C4-2B (cell line): ENCODE measurements at regions not wholly inside any gene's neighbourhood (a gene's known extent, or its start where the extent isn't known, plus 50 kb on each side); places are given as distances from the start of the nearest gene placed in this dataset.

ENCODE experiments used
- H3K27ac ChIP-seq: fragments of 450-650 bp; 2 replicates; pipeline ENCODE4 v1.5.1; 2017
- ZFX ChIP-seq: fragments of 450-650 bp; IDR thresholded peaks from 2 replicates; pipeline ENCODE4 v1.6.1; 2017
- TF ChIP-seq, protein P1 (sequence below): fragments of 450-650 bp; conservative IDR thresholded peaks from 2 replicates; pipeline ENCODE4 v1.5.1; 2017; ENCODE audit warnings: mild to moderate bottlenecking

DNA sequence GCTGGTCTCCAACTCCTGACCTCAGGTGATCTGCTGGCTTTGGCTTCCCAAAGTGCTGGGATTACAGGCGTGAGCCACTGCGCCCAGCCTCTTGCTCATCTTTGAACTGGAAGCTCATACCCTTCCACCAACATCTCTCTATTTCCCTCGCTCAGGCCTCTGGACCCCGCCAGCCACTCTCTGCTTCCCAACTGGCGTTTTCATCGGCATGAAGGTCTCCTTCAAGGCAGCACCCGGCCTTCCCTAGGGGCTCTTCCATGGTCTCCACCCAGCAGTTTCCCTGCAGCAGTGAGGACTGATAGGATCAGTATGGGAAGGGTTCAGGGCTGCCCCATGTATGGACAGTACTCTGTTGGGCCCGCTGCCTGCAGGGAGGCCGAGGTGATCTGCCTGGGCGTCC is 65.8 kb upstream of the HS6ST1 start:
- no peak overlapping the region for H3K27ac ChIP-seq
- TF ChIP-seq, protein P1, sequence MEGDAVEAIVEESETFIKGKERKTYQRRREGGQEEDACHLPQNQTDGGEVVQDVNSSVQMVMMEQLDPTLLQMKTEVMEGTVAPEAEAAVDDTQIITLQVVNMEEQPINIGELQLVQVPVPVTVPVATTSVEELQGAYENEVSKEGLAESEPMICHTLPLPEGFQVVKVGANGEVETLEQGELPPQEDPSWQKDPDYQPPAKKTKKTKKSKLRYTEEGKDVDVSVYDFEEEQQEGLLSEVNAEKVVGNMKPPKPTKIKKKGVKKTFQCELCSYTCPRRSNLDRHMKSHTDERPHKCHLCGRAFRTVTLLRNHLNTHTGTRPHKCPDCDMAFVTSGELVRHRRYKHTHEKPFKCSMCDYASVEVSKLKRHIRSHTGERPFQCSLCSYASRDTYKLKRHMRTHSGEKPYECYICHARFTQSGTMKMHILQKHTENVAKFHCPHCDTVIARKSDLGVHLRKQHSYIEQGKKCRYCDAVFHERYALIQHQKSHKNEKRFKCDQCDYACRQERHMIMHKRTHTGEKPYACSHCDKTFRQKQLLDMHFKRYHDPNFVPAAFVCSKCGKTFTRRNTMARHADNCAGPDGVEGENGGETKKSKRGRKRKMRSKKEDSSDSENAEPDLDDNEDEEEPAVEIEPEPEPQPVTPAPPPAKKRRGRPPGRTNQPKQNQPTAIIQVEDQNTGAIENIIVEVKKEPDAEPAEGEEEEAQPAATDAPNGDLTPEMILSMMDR: no peak
- no peak for TF ChIP-seq ZFX

DNA sequence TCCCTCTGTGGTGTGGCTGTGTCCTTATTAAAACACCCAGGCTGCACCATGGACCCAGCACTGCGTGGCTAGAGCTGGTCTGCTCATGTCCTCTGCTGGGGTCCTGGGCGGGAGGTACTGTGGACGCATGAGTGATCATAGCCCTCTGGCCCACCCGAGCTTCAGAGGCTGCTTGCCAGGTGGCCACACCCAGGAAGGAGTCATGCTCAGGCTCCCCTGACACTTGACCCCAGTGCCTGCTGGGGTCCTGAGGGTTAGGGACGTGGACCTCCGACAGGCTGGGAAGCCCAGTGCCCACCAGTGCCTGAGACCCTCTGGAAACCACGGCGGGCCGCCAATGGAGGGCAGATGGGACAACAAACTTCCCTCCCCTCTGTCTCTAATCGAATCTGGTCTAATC is 66.3 kb upstream of the HS6ST1 start:
- TF ChIP-seq, protein P1: no peak
- TF ChIP-seq ZFX: no peak
- H3K27ac ChIP-seq: no peak overlapping the region

DNA sequence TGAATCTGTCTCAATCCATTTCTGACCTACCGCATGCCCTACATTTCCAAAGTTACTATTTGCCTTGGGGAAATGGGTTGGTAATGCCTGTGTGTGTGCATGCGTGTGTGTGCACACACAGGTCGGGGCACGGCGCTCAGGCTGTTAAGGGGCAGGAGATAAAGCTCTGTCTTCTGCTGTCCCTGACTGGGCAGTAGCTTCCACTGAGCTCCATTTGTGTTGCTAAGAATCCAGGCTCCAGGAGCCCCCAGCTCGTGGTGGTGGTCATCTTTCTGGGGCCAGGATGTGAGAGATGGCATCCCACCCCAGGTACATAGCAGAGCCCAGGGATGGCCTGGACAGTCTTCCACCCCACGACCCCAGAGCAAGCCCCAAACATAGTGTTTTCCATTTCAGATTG is 66.7 kb upstream of the HS6ST1 start:
- no peak for TF ChIP-seq ZFX
- TF ChIP-seq, protein P1: no peak
- no peak overlapping the region for H3K27ac ChIP-seq

DNA sequence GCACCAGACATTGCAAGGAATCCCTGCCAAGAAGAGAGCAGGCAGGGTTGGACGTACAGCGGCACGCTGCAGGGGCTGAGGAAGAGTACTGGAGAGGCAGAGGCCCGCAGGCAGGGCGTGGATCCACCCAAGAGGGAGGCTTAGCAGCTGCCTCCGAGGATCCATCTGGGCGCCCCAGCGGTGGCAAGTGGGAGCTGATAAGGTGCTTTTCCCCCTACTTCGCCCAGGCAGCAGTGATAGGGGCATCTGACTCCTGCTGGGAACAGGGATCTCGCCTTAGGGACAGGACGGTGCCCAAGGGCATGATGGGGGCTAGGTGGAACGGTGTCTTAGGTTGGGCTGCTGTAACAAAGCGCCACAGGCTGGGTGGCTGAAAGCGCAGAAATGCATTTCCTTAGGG is 67.4 kb upstream of the HS6ST1 start:
- H3K27ac ChIP-seq: no peak overlapping the region
- no peak for TF ChIP-seq ZFX
- TF ChIP-seq, protein P1: no peak

DNA sequence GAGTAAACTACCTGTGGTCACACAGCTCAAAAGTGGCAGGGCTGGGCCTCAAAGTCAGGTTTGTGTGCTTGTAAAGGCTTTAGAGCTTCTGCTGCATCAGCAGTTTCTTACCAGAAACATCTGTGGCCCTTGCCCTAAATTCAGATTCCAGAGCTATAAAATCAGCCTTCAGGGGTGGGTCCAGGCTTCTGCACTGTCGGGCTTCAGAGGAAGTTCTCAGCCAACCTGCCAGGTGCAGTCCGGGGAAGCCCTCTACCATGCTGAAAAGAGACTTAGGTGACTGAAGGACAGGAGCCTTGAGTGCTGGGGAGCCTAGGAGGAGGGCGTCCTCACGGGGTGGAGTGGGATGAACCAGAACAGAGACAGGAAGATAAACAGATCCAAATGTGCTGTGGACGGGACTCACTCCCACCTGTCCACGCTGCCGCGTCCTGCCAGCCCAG is 69.9 kb upstream of the HS6ST1 start:
- TF ChIP-seq, protein P1: no peak
- no peak for TF ChIP-seq ZFX
- no peak overlapping the region for H3K27ac ChIP-seq

DNA sequence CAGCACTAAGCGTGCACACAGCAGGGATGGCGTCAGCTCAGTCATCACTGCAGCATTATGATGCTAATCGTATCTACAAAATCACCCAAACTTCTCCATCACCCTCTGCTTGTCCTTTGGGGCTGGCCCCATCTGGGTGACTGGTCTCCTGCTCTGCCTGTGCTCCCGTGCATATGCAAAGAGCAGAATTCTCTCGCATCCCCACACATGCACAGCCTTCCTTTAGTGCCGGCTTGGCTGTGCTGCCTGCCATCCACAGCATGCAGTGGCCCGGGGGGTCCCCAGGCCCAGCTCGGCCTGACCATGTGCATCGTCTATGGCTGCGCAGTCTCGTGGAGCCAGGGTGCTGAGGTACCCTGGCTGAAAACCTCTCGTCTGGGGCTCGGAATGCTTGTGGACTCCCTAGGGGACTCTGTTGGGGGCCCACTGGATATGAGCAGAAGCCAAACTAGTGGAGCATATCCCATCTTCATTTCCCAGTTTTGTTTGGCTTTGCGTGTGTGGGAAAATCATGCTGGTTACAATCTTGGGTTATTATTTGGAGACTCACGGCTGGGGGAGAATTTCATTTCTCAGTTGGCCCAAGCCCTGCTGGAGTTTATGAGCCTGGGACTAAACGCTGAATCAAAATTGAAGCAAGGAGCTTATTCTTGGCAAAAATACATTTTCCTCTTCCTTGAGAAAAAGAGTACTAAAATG is 70.9 kb upstream of the HS6ST1 start:
- TF ChIP-seq, protein P1: no peak
- TF ChIP-seq ZFX: no peak
- no peak overlapping the region for H3K27ac ChIP-seq

DNA sequence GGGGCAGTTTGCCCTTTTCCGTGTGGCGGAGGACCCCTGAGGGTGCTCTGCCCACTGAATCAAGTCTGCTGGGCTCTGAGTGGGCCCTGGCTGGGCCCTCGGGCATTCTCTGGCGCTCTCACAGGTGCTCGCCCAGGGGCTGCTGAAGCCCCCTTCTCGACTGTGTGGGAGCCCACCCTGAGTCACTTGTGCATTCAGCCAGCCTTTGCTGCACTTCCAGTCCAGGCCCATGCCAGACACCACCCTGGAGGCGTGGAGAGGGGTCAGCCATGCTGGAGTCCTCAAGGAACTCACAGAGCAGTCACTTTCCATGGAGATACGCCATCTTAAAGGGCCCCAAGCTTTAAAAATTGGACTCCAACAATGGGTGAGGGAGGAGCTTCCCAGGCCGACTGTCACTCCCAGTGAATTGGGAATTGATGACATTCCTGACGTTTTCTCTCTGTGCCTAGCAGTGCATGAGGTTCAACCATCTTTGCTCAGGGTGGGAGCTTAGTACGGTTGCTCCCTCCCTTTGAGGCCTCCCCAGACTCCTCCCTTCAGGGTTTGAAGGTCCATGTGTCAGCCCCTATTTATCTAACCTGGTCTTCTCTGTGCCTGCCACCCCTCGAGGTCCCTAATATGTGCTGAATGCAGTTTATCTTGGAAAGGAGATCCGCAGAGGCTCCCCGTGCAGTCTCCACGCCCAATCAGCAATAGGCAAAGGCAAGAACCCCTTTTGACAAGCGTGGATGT is 71.8 kb upstream of the HS6ST1 start:
- TF ChIP-seq ZFX: no peak
- TF ChIP-seq, protein P1: no peak
- no peak overlapping the region for H3K27ac ChIP-seq
